ENCODE measurements at regions not wholly inside any gene's neighbourhood (a gene's known extent, or its start where the extent isn't known, plus 50 kb on each side); places are given as distances from the start of the nearest gene placed in this dataset.

DNA sequence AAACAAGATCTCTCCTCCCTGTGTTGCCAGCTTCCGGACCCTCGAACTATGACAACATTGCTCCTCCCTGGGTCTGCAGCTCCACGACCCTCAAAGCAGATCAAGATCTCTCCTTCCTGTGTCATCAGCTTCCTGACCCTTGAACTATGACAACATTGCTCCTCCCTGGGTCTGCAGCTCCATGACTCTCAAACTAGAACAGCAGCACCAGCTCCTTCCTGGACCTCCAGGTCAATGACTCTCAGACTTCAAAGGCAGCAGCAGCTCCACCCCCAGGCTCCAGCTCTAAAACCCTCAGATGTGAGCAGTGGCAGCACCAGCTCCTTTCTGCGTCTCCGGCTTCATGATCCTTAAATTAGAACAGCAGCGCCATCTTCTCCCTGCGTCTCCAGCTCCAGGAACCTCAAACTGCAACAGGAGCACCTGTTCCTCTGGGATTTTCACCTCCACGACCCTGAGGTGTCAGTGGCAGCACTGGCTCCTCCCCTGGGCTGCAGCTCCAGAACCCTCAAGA lies 341.0 kb upstream of the SULF2 start (continued):
- TF ChIP-seq ZNF766 (CRISPR knock-in tag; IDR thresholded peaks at IDR 0.05; ENCODE audit: borderline replicate concordance) = no peak
- no peak for TF ChIP-seq ISX (CRISPR knock-in tag; conservative IDR thresholded peaks at IDR 0.05)
- TF ChIP-seq DMTF1 (CRISPR knock-in tag; IDR thresholded peaks at IDR 0.05) = no peak
- no peak for TF ChIP-seq MAFG (CRISPR knock-in tag; IDR thresholded peaks at IDR 0.05)
- TF ChIP-seq MYPOP (CRISPR knock-in tag; IDR thresholded peaks at IDR 0.05) = no peak
- peak; percentile 46; the same call in 1 of the 2 replicates for TF ChIP-seq ZNF501 (CRISPR knock-in tag; IDR thresholded peaks at IDR 0.05)
- no peak for TF ChIP-seq TIGD3 (CRISPR knock-in tag; IDR thresholded peaks at IDR 0.05; ENCODE audit: borderline replicate concordance)
- no peak for TF ChIP-seq PAX8 (CRISPR knock-in tag; IDR thresholded peaks at IDR 0.05; ENCODE audit: borderline replicate concordance)
- TF ChIP-seq HMG20A (CRISPR knock-in tag; IDR thresholded peaks at IDR 0.05; ENCODE audit: borderline replicate concordance) = no peak
- TF ChIP-seq ZHX1 (CRISPR knock-in tag; IDR thresholded peaks at IDR 0.05; ENCODE audit: low read depth) = 0 out of 2 replicates have a peak, but pooled peaks have one; percentile 61
- no peak for TF ChIP-seq ZNF567 (CRISPR knock-in tag; IDR thresholded peaks at IDR 0.05; ENCODE audit: borderline replicate concordance)
- TF ChIP-seq MLXIP (CRISPR knock-in tag; IDR thresholded peaks at IDR 0.05; ENCODE audit: borderline replicate concordance) = no peak
- no peak; the same call in 1 of the 2 replicates for TF ChIP-seq PHF20 (CRISPR knock-in tag; IDR thresholded peaks at IDR 0.05)
- no peak for TF ChIP-seq SNAI1 (CRISPR knock-in tag; IDR thresholded peaks at IDR 0.05; ENCODE audit: borderline replicate concordance)
- no peak for TF ChIP-seq EHMT2 (IDR thresholded peaks at IDR 0.05; ENCODE audit: borderline replicate concordance, low read depth, low read length)
- no peak for TF ChIP-seq GTF2F1 (IDR thresholded peaks at IDR 0.05; ENCODE audit: low read length)
- no peak for TF ChIP-seq NFRKB (IDR thresholded peaks at IDR 0.05)
- no peak for TF ChIP-seq KMT2A (CRISPR knock-in tag; IDR thresholded peaks at IDR 0.05)
- no peak for TF ChIP-seq CC2D1A (CRISPR knock-in tag; IDR thresholded peaks at IDR 0.05)
- TF ChIP-seq TAF1 (CRISPR knock-in tag; IDR thresholded peaks at IDR 0.05) = peak; percentile 31; the same call in 1 of the 2 replicates
